ENCODE measurements at regions not wholly inside any gene's neighbourhood (a gene's known extent, or its start where the extent isn't known, plus 50 kb on each side); places are given as distances from the start of the nearest gene placed in this dataset.

GRCh38 chr18:2199060-2199459 lies 372.2 kb downstream of the METTL4 start:
- Histone ChIP-seq H3K36me3 (replicated peaks in 1 of 2; ENCODE audit: control insufficient read depth in 1 of 2, insufficient read depth in 2 of 2, low read length in 1 of 2) (no peaks in the 10 kb centered on the region), H3K9me3 (no peaks in the 10 kb centered on the region), H2AFZ (ENCODE audit: low read depth) (no peak overlapping the region), H3K79me2 (ENCODE audit: insufficient read depth) (no peaks in the 10 kb centered on the region), H3K4me1 (ENCODE audit: control insufficient read depth in 1 of 2, insufficient read depth in 2 of 2, low read depth in 1 of 2, low read length in 1 of 2) (no peaks in the 10 kb centered on the region), H3K27me3 (ENCODE audit: insufficient read depth) (no peaks in the 10 kb centered on the region), H3K4me3 (ENCODE audit: low read depth in 2 of 2, low read length in 1 of 2) (no peak overlapping the region), H3F3A (replicated peaks; ENCODE audit: insufficient read depth) (no peaks in the 10 kb centered on the region), H3K9me2 (no peaks in the 10 kb centered on the region), H3K4me2 (no peak overlapping the region), H3K9ac (no peak overlapping the region), H3K27ac (ENCODE audit: low read depth in 2 of 2, low read length in 1 of 2) (no peak overlapping the region), H4K20me1 (ENCODE audit: insufficient read depth) (no peaks in the 10 kb centered on the region)
- 19% methylated on average over 2 of the region's 2 CpGs for WGBS (ENCODE audit: low lambda C conversion rate)
- ChIA-PET CTCF (interaction anchor here (1.1 kb wide), 1 partner anchor 25 kb away, joined by 3 read pairs; no protein-coding TSS in a partner anchor), POLR2A (no interaction called here)
- TF ChIP-seq JUND (IDR thresholded peaks at IDR 0.05) (no peak), USF1 (IDR thresholded peaks at IDR 0.05; ENCODE audit: borderline replicate concordance, low read depth) (no peak), MXI1 (IDR thresholded peaks at IDR 0.05; ENCODE audit: low read depth, low read length) (no peak), FOSL2 (IDR thresholded peaks at IDR 0.05; ENCODE audit: borderline replicate concordance, low read depth) (no peak), POLR2AphosphoS5 (IDR thresholded peaks at IDR 0.05; ENCODE audit: low read depth, low read length) (no peak), USF2 (IDR thresholded peaks at IDR 0.05; ENCODE audit: borderline replicate concordance, low read depth, low read length) (no peak), ZBTB33 (IDR thresholded peaks at IDR 0.05; ENCODE audit: borderline replicate concordance, low read depth) (no peak), IRF3 (IDR thresholded peaks at IDR 0.05; ENCODE audit: low read depth, low read length) (no peak), RFX5 (IDR thresholded peaks at IDR 0.05; ENCODE audit: low read length) (no peak), NRF1 (IDR thresholded peaks at IDR 0.05; ENCODE audit: low read depth, low read length) (no peak), EZH2phosphoT487 (IDR thresholded peaks at IDR 0.05; ENCODE audit: borderline replicate concordance, low read depth) (no peak), FOXM1 (IDR thresholded peaks at IDR 0.05; ENCODE audit: low read depth) (no peak), MAX (IDR thresholded peaks at IDR 0.05; ENCODE audit: low read depth) (no peak), TEAD4 (IDR thresholded peaks at IDR 0.05; ENCODE audit: borderline replicate concordance, insufficient read depth) (no peak), CTCF (IDR thresholded peaks at IDR 0.05) (no peak)
- DNase-seq = no peak

All from SK-N-SH (cell line).